HG02798 (cell line): ENCODE measurements at regions not wholly inside any gene's neighbourhood (a gene's known extent, or its start where the extent isn't known, plus 50 kb on each side); places are given as distances from the start of the nearest gene placed in this dataset.

Experiments used
- ATAC-seq: cut with Tn5 transposase; IDR thresholded peaks from one replicate; pipeline ENCODE4 v1.9.1; 2021; ENCODE audit warnings: mild to moderate bottlenecking; ENCODE audit not compliant: unreplicated experiment, poor library complexity

GRCh38 chr4:83703752-83704151 is 167.8 kb downstream of the GPAT3 start:
- ATAC-seq, result no peak

- ATAC-seq, result no peak
These were observed 165.1 kb downstream of the GPAT3 start for GRCh38 chr4:83701041-83701440.

GRCh38 chr4:83699358-83699757 is 163.4 kb downstream of the GPAT3 start:
- ATAC-seq, result no peak

GRCh38 chr4:83692028-83692427 is 156.1 kb downstream of the GPAT3 start:
- ATAC-seq, result no peak

GRCh38 chr4:83686166-83686565 is 150.3 kb downstream of the GPAT3 start:
- ATAC-seq, result no peak

- ATAC-seq, result no peak
These were observed 143.8 kb downstream of the GPAT3 start for GRCh38 chr4:83679692-83680091.

- ATAC-seq, result no peak
These were observed 143.3 kb downstream of the GPAT3 start for GRCh38 chr4:83679254-83679653.

- ATAC-seq, result no peak
These were observed 141.7 kb downstream of the GPAT3 start for GRCh38 chr4:83677656-83678055.

- no peak for ATAC-seq
These were observed 128.8 kb downstream of the GPAT3 start for GRCh38 chr4:83664741-83665140.

GRCh38 chr4:83664071-83664470 is 128.2 kb downstream of the GPAT3 start:
- ATAC-seq, result no peak

GRCh38 chr4:83662204-83662603 is 126.3 kb downstream of the GPAT3 start:
- ATAC-seq, result no peak

GRCh38 chr4:83661359-83661758 is 125.5 kb downstream of the GPAT3 start:
- no peak for ATAC-seq

- no peak for ATAC-seq
These were observed 124.7 kb downstream of the GPAT3 start for GRCh38 chr4:83660578-83660977.

- no peak for ATAC-seq
These were observed 122.9 kb downstream of the GPAT3 start for GRCh38 chr4:83658806-83659205.

- ATAC-seq, result no peak
These were observed 121.4 kb downstream of the GPAT3 start for GRCh38 chr4:83657336-83657735.
